RWPE2 (cell line): ENCODE measurements at regions not wholly inside any gene's neighbourhood (a gene's known extent, or its start where the extent isn't known, plus 50 kb on each side); places are given as distances from the start of the nearest gene placed in this dataset.

ENCODE experiments used
- ATAC-seq: fragments of 200-7000 bp; cut with Tn5 transposase; 3 replicates; pipeline ENCODE4 v1.9.1; 2021; ENCODE audit warnings: low read depth
- DNase-seq: peaks from one replicate; pipeline ENCODE4 v3.0.0-alpha.2; 2020; ENCODE audit warnings: low spot score
- H3K27ac ChIP-seq: fragments of 450-650 bp; 2 replicates; pipeline ENCODE4 v1.5.1; 2017; ENCODE audit warnings: mild to moderate bottlenecking; ENCODE audit not compliant: poor library complexity, severe bottlenecking
- H3K27me3 ChIP-seq: fragments of 250-450 bp; sonication (Bioruptor Pico); 2 replicates; pipeline ENCODE4 v1.5.1; 2021; ENCODE audit warnings: mild to moderate bottlenecking, moderate library complexity; ENCODE audit not compliant: insufficient read depth, poor library complexity, severe bottlenecking
- H3K36me3 ChIP-seq: fragments of 250-450 bp; sonication (Bioruptor Pico); 2 replicates; pipeline ENCODE4 v1.5.1; 2020; ENCODE audit warnings: low read depth, mild to moderate bottlenecking, moderate library complexity
- H3K4me1 ChIP-seq: fragments of 250-450 bp; sonication (Bioruptor Pico); 2 replicates; pipeline ENCODE4 v1.5.1; 2021; ENCODE audit warnings: mild to moderate bottlenecking, moderate library complexity; ENCODE audit not compliant: insufficient read depth, poor library complexity, severe bottlenecking
- H3K4me3 ChIP-seq: fragments of 250-450 bp; sonication (Bioruptor Pico); 2 replicates; pipeline ENCODE4 v1.5.1; 2021; ENCODE audit warnings: mild to moderate bottlenecking, moderate library complexity; ENCODE audit not compliant: severe bottlenecking
- H3K9me3 ChIP-seq: fragments of 250-450 bp; sonication (Bioruptor Pico); 2 replicates; pipeline ENCODE4 v1.5.1; 2021; ENCODE audit warnings: mild to moderate bottlenecking, moderate library complexity; ENCODE audit not compliant: severe bottlenecking
- TF ChIP-seq, protein P1 (sequence below): fragments of 450-650 bp; IDR thresholded peaks from one replicate; pipeline ENCODE4 v1.5.1; 2017; ENCODE audit warnings: mild to moderate bottlenecking, moderate library complexity; ENCODE audit not compliant: poor library complexity, severe bottlenecking

DNA sequence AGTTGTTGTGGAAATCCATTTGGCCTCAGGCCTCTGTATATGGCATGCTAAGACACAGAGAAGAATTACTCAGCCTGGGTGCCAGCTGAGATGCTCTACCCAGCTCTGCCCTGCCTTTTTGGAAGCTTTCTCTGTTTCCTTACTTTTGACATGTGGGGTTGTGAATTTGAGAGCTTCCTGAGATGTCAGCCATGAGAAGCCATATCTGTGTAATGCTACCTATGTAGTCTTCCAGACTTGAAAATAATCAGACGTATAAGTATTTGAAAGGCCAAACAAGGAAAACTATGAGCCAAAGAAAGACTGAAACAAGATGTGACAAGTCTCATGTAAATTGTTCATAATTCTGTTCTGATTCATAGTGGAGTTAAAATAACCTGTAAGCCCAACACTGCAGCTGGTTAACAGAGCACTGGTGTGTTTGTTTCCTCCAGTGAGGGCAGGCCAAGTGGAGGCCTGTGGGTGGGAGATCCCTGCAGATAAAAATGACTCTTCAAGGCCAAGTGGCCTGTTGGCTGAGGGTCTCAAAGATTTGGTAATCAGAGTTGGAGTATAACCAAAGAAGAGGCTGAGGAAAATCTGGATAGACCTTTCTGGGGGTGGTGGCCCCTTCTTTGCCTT lies 94.0 kb downstream of the TMX1 start:
- no peaks in the 10 kb centered on the region for H3K36me3 ChIP-seq
- H3K27me3 ChIP-seq = no peaks in the 10 kb centered on the region
- no peak overlapping the region for H3K4me3 ChIP-seq
- peaks cover 30% of the 10 kb centered on the region for H3K4me1 ChIP-seq
- H3K9me3 ChIP-seq = no peaks in the 10 kb centered on the region
- ATAC-seq (peak; percentile 87), DNase-seq (no peak)
- H3K27ac ChIP-seq = peak overlapping the region; percentile 84
- TF ChIP-seq, protein P1, sequence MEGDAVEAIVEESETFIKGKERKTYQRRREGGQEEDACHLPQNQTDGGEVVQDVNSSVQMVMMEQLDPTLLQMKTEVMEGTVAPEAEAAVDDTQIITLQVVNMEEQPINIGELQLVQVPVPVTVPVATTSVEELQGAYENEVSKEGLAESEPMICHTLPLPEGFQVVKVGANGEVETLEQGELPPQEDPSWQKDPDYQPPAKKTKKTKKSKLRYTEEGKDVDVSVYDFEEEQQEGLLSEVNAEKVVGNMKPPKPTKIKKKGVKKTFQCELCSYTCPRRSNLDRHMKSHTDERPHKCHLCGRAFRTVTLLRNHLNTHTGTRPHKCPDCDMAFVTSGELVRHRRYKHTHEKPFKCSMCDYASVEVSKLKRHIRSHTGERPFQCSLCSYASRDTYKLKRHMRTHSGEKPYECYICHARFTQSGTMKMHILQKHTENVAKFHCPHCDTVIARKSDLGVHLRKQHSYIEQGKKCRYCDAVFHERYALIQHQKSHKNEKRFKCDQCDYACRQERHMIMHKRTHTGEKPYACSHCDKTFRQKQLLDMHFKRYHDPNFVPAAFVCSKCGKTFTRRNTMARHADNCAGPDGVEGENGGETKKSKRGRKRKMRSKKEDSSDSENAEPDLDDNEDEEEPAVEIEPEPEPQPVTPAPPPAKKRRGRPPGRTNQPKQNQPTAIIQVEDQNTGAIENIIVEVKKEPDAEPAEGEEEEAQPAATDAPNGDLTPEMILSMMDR = no peak

DNA sequence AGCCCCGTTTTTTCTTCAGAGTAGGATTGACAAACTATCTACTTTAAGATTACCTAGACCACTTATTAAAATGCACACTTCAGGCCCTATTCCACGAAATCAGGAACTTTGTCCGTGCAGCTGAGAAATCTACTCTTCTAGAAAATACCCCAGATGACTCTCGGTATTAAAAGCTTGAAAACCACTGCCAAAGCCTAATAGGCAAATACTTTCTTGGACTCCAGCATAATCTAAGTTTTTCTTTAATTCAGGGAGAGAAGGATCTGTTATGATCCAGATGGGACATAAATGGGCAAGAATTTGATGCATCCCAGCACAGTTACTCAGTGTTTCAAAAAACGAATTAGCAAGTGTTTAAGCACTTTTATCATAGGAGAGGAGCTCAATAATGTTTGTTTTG lies 94.5 kb downstream of the TMX1 start:
- no peaks in the 10 kb centered on the region for H3K27me3 ChIP-seq
- H3K4me1 ChIP-seq = peaks cover 29% of the 10 kb centered on the region
- peak overlapping the region; percentile 84 for H3K27ac ChIP-seq
- ATAC-seq (no peak), DNase-seq (no peak)
- H3K4me3 ChIP-seq = no peak overlapping the region
- no peaks in the 10 kb centered on the region for H3K36me3 ChIP-seq
- no peaks in the 10 kb centered on the region for H3K9me3 ChIP-seq
- TF ChIP-seq, protein P1 = no peak

DNA sequence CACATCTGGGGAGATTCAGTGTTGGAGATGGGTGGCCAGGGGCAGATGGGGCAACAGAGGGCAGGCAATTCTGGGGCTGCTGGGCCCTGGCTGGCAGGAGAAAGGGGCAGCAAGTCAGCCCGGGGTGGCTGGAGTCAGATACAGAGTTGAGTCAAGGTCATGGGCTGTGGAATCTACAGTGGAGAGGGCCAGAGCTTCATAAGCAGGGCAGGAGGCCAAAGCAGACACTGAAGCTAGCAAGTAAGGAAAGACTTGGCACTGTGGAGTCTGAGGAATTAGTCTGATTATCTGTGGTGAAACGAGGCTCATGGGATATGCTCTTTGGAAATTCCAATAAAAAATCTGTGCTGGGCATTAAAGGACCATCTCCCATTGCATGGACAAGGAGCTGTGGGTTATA lies 95.5 kb downstream of the TMX1 start:
- DNase-seq (no peak), ATAC-seq (no peak)
- TF ChIP-seq, protein P1 = no peak
- Histone ChIP-seq H3K4me3 (no peak overlapping the region), H3K9me3 (no peaks in the 10 kb centered on the region), H3K36me3 (no peaks in the 10 kb centered on the region), H3K4me1 (peaks cover 29% of the 10 kb centered on the region), H3K27ac (peak overlapping the region; percentile 84), H3K27me3 (no peaks in the 10 kb centered on the region)

DNA sequence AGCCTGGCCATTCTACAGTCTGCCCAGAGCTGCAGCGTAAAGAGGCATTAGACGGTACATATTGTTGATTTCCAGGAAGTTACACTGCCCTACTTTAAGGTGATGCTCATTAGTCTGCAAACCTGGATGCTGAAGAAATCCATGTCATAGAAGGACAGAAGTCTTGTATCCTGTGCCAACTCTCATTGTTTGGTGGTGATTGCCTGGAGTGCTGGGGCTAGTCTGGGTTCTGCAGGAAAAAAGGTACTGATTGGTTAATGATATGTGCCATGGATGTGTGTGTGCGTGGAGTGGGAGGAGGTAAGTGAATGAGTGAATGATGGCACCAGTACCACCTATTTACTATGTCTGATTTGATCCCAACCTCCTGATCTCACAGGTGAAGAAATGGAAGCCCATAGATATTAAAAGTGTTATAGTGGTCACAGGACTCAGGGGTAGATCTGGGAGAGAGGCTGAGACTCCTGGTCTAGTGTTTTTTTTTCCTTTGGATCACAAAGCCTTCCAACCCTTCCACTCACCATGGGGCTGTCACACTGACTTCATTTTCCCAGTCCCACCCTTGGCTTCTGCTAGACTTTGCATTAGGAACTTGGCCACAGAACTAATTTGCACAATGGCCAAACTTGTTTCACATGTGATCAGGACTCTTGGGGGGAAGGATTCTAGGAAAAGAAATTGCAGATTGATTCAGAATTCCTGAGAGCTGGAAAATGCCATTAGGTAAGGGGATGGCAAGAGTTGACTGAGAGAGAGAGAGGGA lies 96.1 kb downstream of the TMX1 start:
- Histone ChIP-seq H3K4me1 (peaks cover 31% of the 10 kb centered on the region), H3K36me3 (no peaks in the 10 kb centered on the region), H3K27ac (peak overlapping the region; percentile 26), H3K27me3 (no peaks in the 10 kb centered on the region), H3K4me3 (no peak overlapping the region), H3K9me3 (no peaks in the 10 kb centered on the region)
- TF ChIP-seq, protein P1 = no peak
- ATAC-seq = no peak
- DNase-seq = no peak

DNA sequence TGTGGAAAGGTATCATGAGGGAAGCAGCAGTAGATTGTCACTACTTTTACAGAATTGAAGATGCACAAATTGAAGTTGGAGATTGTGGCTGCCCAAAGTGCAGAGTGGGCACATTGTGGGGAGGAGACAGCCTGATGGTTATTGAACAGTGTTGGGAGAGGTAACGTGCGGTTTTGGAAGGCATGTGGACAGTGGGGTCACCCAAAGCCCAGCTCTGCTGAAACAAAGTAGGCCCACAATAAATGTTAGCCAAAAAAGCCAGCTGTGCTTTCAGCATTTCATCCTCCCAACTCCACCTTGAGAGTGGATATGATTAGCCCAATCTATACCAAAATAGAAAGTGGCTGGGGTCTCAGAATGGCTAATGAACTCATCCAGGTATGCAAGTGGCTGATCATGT lies 96.7 kb downstream of the TMX1 start:
- H3K4me1 ChIP-seq = peaks cover 37% of the 10 kb centered on the region
- H3K4me3 ChIP-seq = no peak overlapping the region
- no peak for ATAC-seq
- H3K27ac ChIP-seq = peak overlapping the region; percentile 26
- H3K36me3 ChIP-seq = no peaks in the 10 kb centered on the region
- no peak for DNase-seq
- H3K27me3 ChIP-seq = no peaks in the 10 kb centered on the region
- H3K9me3 ChIP-seq = no peaks in the 10 kb centered on the region
- TF ChIP-seq, protein P1 = no peak
